Endothelial cell of umbilical vein (primary cell): ENCODE measurements at regions not wholly inside any gene's neighbourhood (a gene's known extent, or its start where the extent isn't known, plus 50 kb on each side); places are given as distances from the start of the nearest gene placed in this dataset.

ENCODE experiments used
- BruUV-seq: library from RNA; stranded (reverse); fragments of 400-500 nt; replicated peaks from 2 replicates; lab custom pipeline; 2021; lab: Mats Ljungman, UMichigan
- CTCF ChIA-PET: fragments of 300-600, 350-600 bp; sonication (Branson Sonifier 250); formaldehyde crosslinking; loops from one replicate; lab custom pipeline; 2021; ENCODE audit warnings: antibody characterized with exemption, inconsistent platforms; lab: Charles Lee
- POLR2A ChIA-PET: fragments of 300-600, 350-600 bp; sonication (Branson Sonifier 250); formaldehyde crosslinking; loops from one replicate; lab custom pipeline; 2021; ENCODE audit warnings: antibody characterized with exemption, inconsistent platforms; lab: Charles Lee
- DNase-seq: peaks from one replicate; pipeline ENCODE4 v3.0.0-alpha.2; 2011; ENCODE audit warnings: low read depth, low spot score
- FAIRE-seq: peaks from 2 replicates; lab custom pipeline; 2011; peaks lifted over from hg19 to GRCh38; lab: Jason Lieb, UNC
- H2AFZ ChIP-seq: 2 replicates; pipeline ENCODE4 v1.6.0; 2012; ENCODE audit warnings: low read depth, low read length, control low read depth, inconsistent platforms
- H3K27ac ChIP-seq: 2 replicates; pipeline ENCODE4 v1.5.1; 2011; ENCODE audit warnings: low read depth, mild to moderate bottlenecking, control low read depth, low read length, moderate library complexity; ENCODE audit not compliant: insufficient read depth
- H3K27me3 ChIP-seq, 2 experiments: 2 replicates each; pipeline versions ENCODE4 v1.6.0 to v1.6.1; 2011; ENCODE audit warnings: low read length in 2 of 2, mixed read lengths in 1 of 2; ENCODE audit not compliant: control insufficient read depth in 2 of 2, insufficient read depth in 2 of 2
- H3K36me3 ChIP-seq, 2 experiments: 2 replicates in 1 of 2; 3 replicates in 1 of 2; pipeline ENCODE4 v1.5.1; 2011; ENCODE audit warnings: low read length in 2 of 2, mild to moderate bottlenecking in 1 of 2, moderate library complexity in 1 of 2; ENCODE audit not compliant: control insufficient read depth in 2 of 2, insufficient read depth in 2 of 2; ENCODE audit errors: extremely low read depth in 1 of 2
- H3K4me1 ChIP-seq: 3 replicates; pipeline ENCODE4 v1.5.1; 2011; ENCODE audit warnings: mild to moderate bottlenecking, low read length; ENCODE audit not compliant: control insufficient read depth, insufficient read depth; ENCODE audit errors: extremely low read depth
- H3K4me2 ChIP-seq: 2 replicates; pipeline ENCODE4 v1.6.1; 2011; ENCODE audit warnings: low read length, control low read depth, mixed read lengths; ENCODE audit not compliant: insufficient read depth
- H3K4me3 ChIP-seq, 3 experiments: fragments of 200-600 bp in 1 of 3; sonication (generic), shearing (Covaris generic) in 1 of 3; replicated peaks in 1 of 3; 2 replicates each; pipeline ENCODE4 v1.5.1; 2011 to 2016; ENCODE audit warnings: control low read depth in 3 of 3, low read length in 3 of 3, mild to moderate bottlenecking in 2 of 3, inconsistent platforms in 1 of 3, low read depth in 1 of 3, moderate library complexity in 1 of 3; ENCODE audit not compliant: insufficient read depth in 1 of 3
- H3K79me2 ChIP-seq: 2 replicates; pipeline ENCODE4 v1.6.0; 2012; ENCODE audit warnings: low read length, inconsistent platforms; ENCODE audit not compliant: control insufficient read depth, insufficient read depth
- H3K9ac ChIP-seq: replicated peaks from 2 replicates; pipeline ENCODE3; 2011; ENCODE audit warnings: low read length, control low read depth; ENCODE audit not compliant: insufficient read depth; ENCODE audit errors: extremely low read depth
- H3K9me1 ChIP-seq: replicated peaks from 3 replicates; pipeline ENCODE4 v1.6.0; 2011; ENCODE audit warnings: mild to moderate bottlenecking, low read length; ENCODE audit not compliant: control insufficient read depth, insufficient read depth; ENCODE audit errors: extremely low read depth
- H3K9me3 ChIP-seq: replicated peaks from 2 replicates; pipeline ENCODE4 v1.5.1; 2012; ENCODE audit warnings: low read length, inconsistent platforms; ENCODE audit not compliant: control insufficient read depth, insufficient read depth
- H4K20me1 ChIP-seq: replicated peaks from 2 replicates; pipeline ENCODE3; 2011; ENCODE audit warnings: mild to moderate bottlenecking, low read length; ENCODE audit not compliant: control insufficient read depth, insufficient read depth; ENCODE audit errors: extremely low read depth
- CTCF ChIP-seq, 2 donors: IDR thresholded peaks; 1 replicate in 1 of 2; 2 replicates in 1 of 2; pipeline ENCODE4 v1.5.1; 2011; ENCODE audit warnings: low read length in 2 of 2, mild to moderate bottlenecking in 2 of 2, moderate library complexity in 2 of 2, control low read depth in 1 of 2, inconsistent platforms in 1 of 2, low read depth in 1 of 2; ENCODE audit not compliant: insufficient read depth in 1 of 2; ENCODE audit errors: extremely low read depth in 1 of 2
- EZH2 ChIP-seq: IDR thresholded peaks from 2 replicates; pipeline ENCODE4 v1.6.1; 2012; ENCODE audit warnings: borderline replicate concordance, low read depth, mild to moderate bottlenecking, moderate library complexity, low read length, inconsistent platforms; ENCODE audit not compliant: severe bottlenecking
- FOS ChIP-seq: IDR thresholded peaks from 2 replicates; pipeline ENCODE4 v1.6.1; 2011; ENCODE audit warnings: mild to moderate bottlenecking, low read length, moderate library complexity, borderline replicate concordance; ENCODE audit not compliant: insufficient read depth
- GATA2 ChIP-seq: IDR thresholded peaks from 2 replicates; pipeline ENCODE4 v1.7.0; 2011; ENCODE audit warnings: low read depth, mild to moderate bottlenecking, moderate library complexity, mixed read lengths, low read length; ENCODE audit not compliant: insufficient read length, insufficient read depth
- JUN ChIP-seq: IDR thresholded peaks from 2 replicates; pipeline ENCODE4 v1.6.1; 2011; ENCODE audit warnings: borderline replicate concordance, low read depth; ENCODE audit not compliant: insufficient read length, insufficient read depth
- MYC ChIP-seq: IDR thresholded peaks from one replicate; pipeline ENCODE4 v1.6.1; 2011; ENCODE audit warnings: mild to moderate bottlenecking, low read depth, low read length
- POLR2A ChIP-seq: IDR thresholded peaks from 2 replicates; pipeline ENCODE4 v1.6.1; 2012; ENCODE audit warnings: low read depth, mild to moderate bottlenecking, control low read depth, low read length
- POLR2AphosphoS5 ChIP-seq: IDR thresholded peaks from 2 replicates; pipeline ENCODE4 v1.6.1; 2012; ENCODE audit warnings: low read depth, mild to moderate bottlenecking, control low read depth, low read length, moderate library complexity; ENCODE audit not compliant: insufficient read depth
- dilution Hi-C: fragments of 300-500 bp; cut with MboI; formaldehyde crosslinking; loops from one replicate; pipeline ENCODE4 v1.15.0; 2019; ENCODE audit warnings: low sequenced_read_pairs; ENCODE audit not compliant: extremely low pct_ligation_motif_present
- intact Hi-C: fragments of 100-400 bp; cut with micrococcal nuclease; formaldehyde crosslinking; loops from one replicate; pipeline ENCODE4 v1.10.0; 2022
- TF ChIP-seq, protein P1 (sequence below): IDR thresholded peaks from 2 replicates; pipeline ENCODE4 v1.6.1; 2011; ENCODE audit not compliant: insufficient read depth, insufficient read length

DNA sequence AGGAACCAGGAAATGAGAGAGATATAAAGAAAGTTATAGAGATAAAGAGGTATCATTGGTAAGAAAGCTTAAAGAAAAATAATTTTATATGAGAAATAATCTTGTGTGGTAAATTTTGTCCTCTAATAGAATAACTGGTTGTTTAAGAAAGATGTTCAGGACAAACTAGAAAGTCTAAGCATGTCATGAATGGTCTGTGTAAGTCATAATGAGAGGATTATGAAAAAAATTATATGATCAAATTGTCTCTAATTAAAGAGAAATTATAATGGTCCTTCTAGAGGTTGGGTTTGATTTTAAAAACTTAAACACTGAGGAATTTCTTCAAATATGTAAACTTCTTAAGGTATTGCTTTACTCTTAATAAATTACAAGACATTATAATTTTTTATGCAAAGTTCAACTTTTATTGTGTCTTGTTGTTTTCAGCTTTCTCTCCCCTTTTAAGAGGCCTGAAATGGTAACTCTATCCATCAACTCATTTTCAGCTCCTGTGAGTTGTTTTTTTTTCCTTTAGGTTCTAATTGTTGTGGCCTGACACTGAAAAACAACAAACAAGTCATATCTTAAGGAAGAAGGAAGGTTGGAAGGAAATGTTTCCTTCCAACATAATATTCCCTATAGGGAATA is 88.2 kb upstream of the CNOT2 start:
- Histone ChIP-seq H3K9me3 (no peaks in the 10 kb centered on the region), H3K36me3 (no peaks in the 10 kb centered on the region), H4K20me1 (no peaks in the 10 kb centered on the region), H3K4me3 (no peak overlapping the region), H2AFZ (no peak overlapping the region), H3K79me2 (no peaks in the 10 kb centered on the region), H3K9me1 (no peaks in the 10 kb centered on the region), H3K4me2 (no peak overlapping the region), H3K27me3 (peaks cover 0 to 4% of the 10 kb centered on the region in 2 experiments), H3K4me1 (no peaks in the 10 kb centered on the region), H3K27ac (no peak overlapping the region), H3K9ac (no peak overlapping the region)
- TF ChIP-seq MYC, result no peak
- no peak for TF ChIP-seq GATA2
- no peak for TF ChIP-seq FOS
- TF ChIP-seq, protein P1, sequence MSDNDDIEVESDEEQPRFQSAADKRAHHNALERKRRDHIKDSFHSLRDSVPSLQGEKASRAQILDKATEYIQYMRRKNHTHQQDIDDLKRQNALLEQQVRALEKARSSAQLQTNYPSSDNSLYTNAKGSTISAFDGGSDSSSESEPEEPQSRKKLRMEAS, result no peak
- BruUV-seq, result no TSS peak
- POLR2A ChIA-PET, result no interaction called here
- FAIRE-seq, result no peak
- dilution Hi-C loops (no loop called here), intact Hi-C loops (no loop called here)
- no peak for DNase-seq
- CTCF ChIA-PET, result no interaction called here

DNA sequence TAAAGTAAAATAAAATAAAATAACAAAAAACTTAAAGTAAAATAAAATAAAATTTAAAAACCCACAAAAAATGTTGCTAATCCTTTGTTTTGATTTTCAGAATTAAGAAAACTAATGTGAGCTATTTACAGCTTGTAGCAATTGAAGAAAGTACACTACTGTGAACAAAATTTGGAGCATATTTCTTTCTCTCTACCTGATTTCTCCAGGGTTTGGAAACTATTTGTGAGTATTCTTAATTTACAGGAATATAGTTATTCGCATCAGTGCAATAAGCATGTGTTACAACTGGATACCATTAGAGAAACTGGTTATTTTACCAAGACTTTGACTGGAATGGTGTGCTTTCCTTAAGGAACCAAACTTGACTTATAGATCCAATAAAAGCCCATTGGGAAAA is 86.1 kb upstream of the CNOT2 start:
- intact Hi-C loops, result no loop called here

More for the DNA sequence above, 86.1 kb upstream of the CNOT2 start:
- no peak overlapping the region for H3K4me2 ChIP-seq
- dilution Hi-C loops, result no loop called here
- ChIA-PET CTCF (no interaction called here), POLR2A (no interaction called here)
- H3K9me3 ChIP-seq, result no peaks in the 10 kb centered on the region
- TF ChIP-seq GATA2, result no peak
- TF ChIP-seq, protein P1, result no peak
- no peak for TF ChIP-seq JUN
- no peak for TF ChIP-seq EZH2
- no peak for TF ChIP-seq MYC
- TF ChIP-seq CTCF (IDR thresholded peaks at IDR 0.05; ENCODE audit: extremely low read depth in 1 of 2, insufficient read depth in 1 of 2, low read depth in 1 of 2, low read length in 2 of 2), result no peak
- TF ChIP-seq POLR2AphosphoS5, result no peak
- no peak for TF ChIP-seq FOS
- TF ChIP-seq POLR2A, result no peak
- no peaks in the 10 kb centered on the region for H3K27me3 ChIP-seq
- no peaks in the 10 kb centered on the region for H4K20me1 ChIP-seq
- H3K4me1 ChIP-seq, result no peaks in the 10 kb centered on the region
- no peak overlapping the region for H2AFZ ChIP-seq
- H3K36me3 ChIP-seq, result no peaks in the 10 kb centered on the region
- no TSS peak for BruUV-seq
- no peak overlapping the region for H3K27ac ChIP-seq
- H3K9ac ChIP-seq, result no peak overlapping the region
- FAIRE-seq (no peak), DNase-seq (no peak)
- no peak overlapping the region for H3K4me3 ChIP-seq
- H3K9me1 ChIP-seq, result no peaks in the 10 kb centered on the region
- no peaks in the 10 kb centered on the region for H3K79me2 ChIP-seq
